ENCODE measurements at regions not wholly inside any gene's neighbourhood (a gene's known extent, or its start where the extent isn't known, plus 50 kb on each side); places are given as distances from the start of the nearest gene placed in this dataset.
"Not testable (repeated sequence)": the region's sequence is repeated elsewhere in the genome, so short reads cannot be mapped to it uniquely, and the experiment has no call there.

- intact Hi-C loops (cut with micrococcal nuclease) = no loop called here
These were observed 575.1 kb upstream of the CDH7 start for GRCh38 chr18:65175681-65176080.

- intact Hi-C loops (cut with micrococcal nuclease) = not testable (repeated sequence)
These were observed 588.7 kb upstream of the CDH7 start for GRCh38 chr18:65162086-65162485.

GRCh38 chr18:65146482-65147021 is 604.3 kb upstream of the CDH7 start:
- intact Hi-C loops (cut with micrococcal nuclease) = no loop called here

- intact Hi-C loops (cut with micrococcal nuclease) = no loop called here
These were observed 605.5 kb upstream of the CDH7 start for GRCh38 chr18:65145312-65145711.

- intact Hi-C loops (cut with micrococcal nuclease) = no loop called here
These were observed 617.2 kb upstream of the CDH7 start for GRCh38 chr18:65133610-65134009.

- intact Hi-C loops (cut with micrococcal nuclease) = no loop called here
These were observed 626.2 kb upstream of the CDH7 start for GRCh38 chr18:65124633-65125032.

- intact Hi-C loops (cut with micrococcal nuclease) = loop anchor here (5.0 kb wide), 1 partner anchor 52 kb away; no protein-coding TSS in a partner anchor
These were observed 646.9 kb upstream of the CDH7 start for GRCh38 chr18:65103864-65104263.

GRCh38 chr18:65093346-65093745 is 657.5 kb upstream of the CDH7 start:
- intact Hi-C loops (cut with micrococcal nuclease) = no loop called here

GRCh38 chr18:65091744-65092329 is 659.0 kb upstream of the CDH7 start:
- intact Hi-C loops (cut with micrococcal nuclease) = no loop called here

GRCh38 chr18:65082907-65083306 is 667.9 kb upstream of the CDH7 start:
- intact Hi-C loops (cut with micrococcal nuclease) = no loop called here

- intact Hi-C loops (cut with micrococcal nuclease) = no loop called here
These were observed 669.0 kb upstream of the CDH7 start for GRCh38 chr18:65081786-65082185.

- intact Hi-C loops (cut with micrococcal nuclease) = no loop called here
These were observed 677.7 kb upstream of the CDH7 start for GRCh38 chr18:65073060-65073550.

- intact Hi-C loops (cut with micrococcal nuclease) = no loop called here
These were observed 693.3 kb upstream of the CDH7 start for GRCh38 chr18:65057439-65058083.

GRCh38 chr18:65056575-65056974 is 694.2 kb upstream of the CDH7 start:
- intact Hi-C loops (cut with micrococcal nuclease) = no loop called here

GRCh38 chr18:65049586-65049985 is 701.2 kb upstream of the CDH7 start:
- intact Hi-C loops (cut with micrococcal nuclease) = no loop called here

- intact Hi-C loops (cut with micrococcal nuclease) = no loop called here
These were observed 711.2 kb upstream of the CDH7 start for GRCh38 chr18:65039578-65039977.

- intact Hi-C loops (cut with micrococcal nuclease) = no loop called here
These were observed 715.1 kb upstream of the CDH7 start for GRCh38 chr18:65035701-65036100.

- intact Hi-C loops (cut with micrococcal nuclease) = no loop called here
These were observed 725.1 kb upstream of the CDH7 start for GRCh38 chr18:65025756-65026155.

- intact Hi-C loops (cut with micrococcal nuclease) = no loop called here
These were observed 729.8 kb upstream of the CDH7 start for GRCh38 chr18:65021021-65021420.

- intact Hi-C loops (cut with micrococcal nuclease) = no loop called here
These were observed 732.6 kb upstream of the CDH7 start for GRCh38 chr18:65018184-65018583.

- intact Hi-C loops (cut with micrococcal nuclease) = no loop called here
These were observed 733.4 kb upstream of the CDH7 start for GRCh38 chr18:65017372-65017760.

- intact Hi-C loops (cut with micrococcal nuclease) = no loop called here
These were observed 734.0 kb upstream of the CDH7 start for GRCh38 chr18:65016631-65017371.
